NB4 (cell line): ENCODE measurements at regions not wholly inside any gene's neighbourhood (a gene's known extent, or its start where the extent isn't known, plus 50 kb on each side); places are given as distances from the start of the nearest gene placed in this dataset.

ENCODE experiments used
- DNase-seq: peaks from one replicate; pipeline ENCODE4 v3.0.0; 2010; ENCODE audit warnings: low read depth
- H3K4me3 ChIP-seq: one replicate; pipeline ENCODE4 v1.5.1; 2011; ENCODE audit warnings: mild to moderate bottlenecking, low read depth, low read length, moderate library complexity
- MYC ChIP-seq: IDR thresholded peaks from 2 replicates; pipeline ENCODE4 v1.6.1; 2011; ENCODE audit warnings: low read depth, low read length
- POLR2A ChIP-seq: IDR thresholded peaks from 2 replicates; pipeline ENCODE4 v1.6.1; 2011; ENCODE audit warnings: mild to moderate bottlenecking; ENCODE audit not compliant: insufficient read length; ENCODE audit errors: extremely low read depth
- TF ChIP-seq, protein P1 (sequence below): IDR thresholded peaks from one replicate; pipeline ENCODE4 v1.5.1; 2012; ENCODE audit warnings: low read depth, low read length
- TF ChIP-seq, protein P2 (sequence below): IDR thresholded peaks from 2 replicates; pipeline ENCODE4 v1.6.1; 2011; ENCODE audit warnings: low read depth, low read length

DNA sequence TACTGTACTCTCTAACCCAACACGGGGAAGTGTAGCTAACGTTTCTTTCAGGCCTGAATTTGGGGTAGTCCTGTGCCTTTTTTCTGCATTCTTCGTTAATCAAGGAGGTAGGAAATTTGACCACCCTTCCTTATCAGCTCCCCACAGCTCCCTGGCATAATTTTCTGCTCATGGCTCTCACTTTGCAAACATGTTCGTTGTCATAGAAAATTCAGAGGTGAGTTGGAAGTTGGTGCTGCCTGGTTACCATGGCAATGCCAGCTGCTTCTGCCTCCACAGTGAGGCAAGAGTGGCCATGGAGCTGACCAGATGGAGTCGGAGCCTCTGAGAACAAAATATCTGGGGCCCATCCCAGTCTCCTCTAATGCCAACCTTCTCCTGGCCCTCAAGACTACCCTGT is 116.6 kb upstream of the BOD1 start:
- no peak for DNase-seq
- TF ChIP-seq, protein P1, sequence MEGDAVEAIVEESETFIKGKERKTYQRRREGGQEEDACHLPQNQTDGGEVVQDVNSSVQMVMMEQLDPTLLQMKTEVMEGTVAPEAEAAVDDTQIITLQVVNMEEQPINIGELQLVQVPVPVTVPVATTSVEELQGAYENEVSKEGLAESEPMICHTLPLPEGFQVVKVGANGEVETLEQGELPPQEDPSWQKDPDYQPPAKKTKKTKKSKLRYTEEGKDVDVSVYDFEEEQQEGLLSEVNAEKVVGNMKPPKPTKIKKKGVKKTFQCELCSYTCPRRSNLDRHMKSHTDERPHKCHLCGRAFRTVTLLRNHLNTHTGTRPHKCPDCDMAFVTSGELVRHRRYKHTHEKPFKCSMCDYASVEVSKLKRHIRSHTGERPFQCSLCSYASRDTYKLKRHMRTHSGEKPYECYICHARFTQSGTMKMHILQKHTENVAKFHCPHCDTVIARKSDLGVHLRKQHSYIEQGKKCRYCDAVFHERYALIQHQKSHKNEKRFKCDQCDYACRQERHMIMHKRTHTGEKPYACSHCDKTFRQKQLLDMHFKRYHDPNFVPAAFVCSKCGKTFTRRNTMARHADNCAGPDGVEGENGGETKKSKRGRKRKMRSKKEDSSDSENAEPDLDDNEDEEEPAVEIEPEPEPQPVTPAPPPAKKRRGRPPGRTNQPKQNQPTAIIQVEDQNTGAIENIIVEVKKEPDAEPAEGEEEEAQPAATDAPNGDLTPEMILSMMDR, result no peak
- no peak for TF ChIP-seq POLR2A
- TF ChIP-seq, protein P2, sequence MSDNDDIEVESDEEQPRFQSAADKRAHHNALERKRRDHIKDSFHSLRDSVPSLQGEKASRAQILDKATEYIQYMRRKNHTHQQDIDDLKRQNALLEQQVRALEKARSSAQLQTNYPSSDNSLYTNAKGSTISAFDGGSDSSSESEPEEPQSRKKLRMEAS, result no peak
- TF ChIP-seq MYC, result no peak
- no peak overlapping the region for H3K4me3 ChIP-seq

DNA sequence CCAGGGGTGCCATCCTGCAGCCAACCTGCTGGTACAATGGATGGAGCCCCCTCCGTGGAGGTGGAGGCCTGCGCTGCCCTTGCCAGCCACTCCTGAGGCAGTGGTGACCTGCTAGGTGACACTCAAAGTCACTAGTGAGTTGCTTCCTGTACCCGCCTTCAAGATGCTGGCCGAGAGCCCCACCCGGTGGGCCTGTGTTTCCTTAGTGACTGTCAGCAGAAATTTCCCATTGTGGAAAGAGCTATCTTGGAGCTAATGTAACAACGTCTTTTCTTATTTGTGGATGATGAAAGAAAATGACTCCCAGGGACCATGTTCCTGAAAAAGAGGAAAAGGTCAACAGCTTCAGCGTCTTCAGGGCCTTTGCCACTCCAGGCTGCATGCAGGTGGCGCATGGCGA is 117.0 kb upstream of the BOD1 start:
- no peak overlapping the region for H3K4me3 ChIP-seq
- DNase-seq, result no peak
- TF ChIP-seq, protein P1, result no peak
- TF ChIP-seq, protein P2, result no peak
- TF ChIP-seq POLR2A, result no peak
- no peak for TF ChIP-seq MYC

DNA sequence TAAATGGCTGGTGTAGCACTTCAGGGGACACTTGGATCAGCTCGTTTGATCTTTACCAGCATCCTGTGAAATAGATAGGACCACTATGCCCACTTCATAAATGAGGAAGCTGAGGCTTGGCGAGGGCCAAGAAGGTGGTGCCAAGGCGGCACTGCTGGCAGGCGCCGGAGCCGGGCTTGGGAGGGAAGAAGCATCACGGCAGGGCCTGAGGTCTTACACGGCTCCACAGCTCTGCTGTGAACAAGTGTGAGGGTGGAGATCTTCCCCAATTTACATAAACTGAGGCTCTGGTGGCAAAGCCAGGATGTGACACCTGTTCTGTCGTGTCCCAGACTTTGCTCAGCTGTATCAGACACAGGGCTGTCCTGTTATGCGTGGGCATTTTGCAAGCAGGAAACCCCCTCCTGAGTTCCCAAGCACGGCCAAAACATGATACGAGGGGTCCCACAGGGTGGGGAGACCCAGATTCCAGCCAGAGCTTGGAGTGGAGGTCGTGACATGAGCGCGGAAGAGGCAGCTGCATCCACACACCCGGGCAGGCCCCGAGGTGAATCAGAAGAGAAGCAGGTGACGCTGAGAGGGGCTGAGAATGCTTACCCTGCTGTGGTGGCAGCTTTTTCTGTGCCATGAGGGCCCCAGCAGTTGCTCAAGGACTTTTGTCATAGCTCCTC is 117.5 kb upstream of the BOD1 start:
- H3K4me3 ChIP-seq, result no peak overlapping the region
- DNase-seq, result no peak
- TF ChIP-seq, protein P2, result no peak
- TF ChIP-seq, protein P1, result no peak
- TF ChIP-seq MYC (no peak), POLR2A (no peak)

DNA sequence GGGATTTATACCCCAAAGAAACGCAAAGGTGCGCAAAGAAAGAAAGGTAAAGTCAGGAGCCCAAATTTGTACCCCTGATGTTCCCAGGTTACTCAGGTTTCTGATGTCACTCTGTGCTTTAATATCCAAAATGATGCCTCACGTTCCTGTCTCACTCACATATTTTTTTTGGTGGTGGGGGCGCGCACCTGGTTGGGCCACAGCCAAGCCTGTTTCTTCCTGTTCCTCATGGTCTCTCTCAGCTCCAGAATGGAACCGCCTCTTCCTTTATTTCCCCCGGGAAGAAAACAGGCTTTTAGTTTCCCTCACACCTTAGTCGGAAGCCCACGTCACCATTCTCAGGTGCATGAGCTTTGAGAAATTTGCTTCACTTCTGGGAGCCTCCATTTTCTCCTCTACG is 118.3 kb upstream of the BOD1 start:
- H3K4me3 ChIP-seq, result no peak overlapping the region
- no peak for DNase-seq
- no peak for TF ChIP-seq POLR2A

DNA sequence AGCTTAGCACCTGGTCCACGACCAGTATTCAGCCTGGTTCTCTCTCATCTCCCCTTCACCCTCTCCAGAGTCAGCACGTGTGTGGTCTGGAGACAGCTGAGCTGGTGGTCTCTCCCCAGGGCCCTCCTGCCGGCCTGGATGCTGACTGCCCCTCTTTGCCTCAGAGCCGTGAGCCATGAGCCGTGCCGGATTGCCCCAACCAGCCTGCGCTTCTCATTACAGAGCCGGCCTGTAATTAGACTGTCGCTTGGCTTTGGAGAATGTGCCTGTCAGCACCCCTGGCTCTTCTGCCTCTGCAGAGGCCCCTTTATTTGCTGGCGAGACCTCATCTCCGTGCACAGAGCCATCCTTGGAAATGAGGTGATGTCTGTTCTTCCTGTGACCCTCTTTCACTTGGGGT is 118.7 kb upstream of the BOD1 start:
- TF ChIP-seq POLR2A (no peak), MYC (no peak)
- TF ChIP-seq, protein P1, result no peak
- TF ChIP-seq, protein P2, result no peak
- DNase-seq, result no peak

DNA sequence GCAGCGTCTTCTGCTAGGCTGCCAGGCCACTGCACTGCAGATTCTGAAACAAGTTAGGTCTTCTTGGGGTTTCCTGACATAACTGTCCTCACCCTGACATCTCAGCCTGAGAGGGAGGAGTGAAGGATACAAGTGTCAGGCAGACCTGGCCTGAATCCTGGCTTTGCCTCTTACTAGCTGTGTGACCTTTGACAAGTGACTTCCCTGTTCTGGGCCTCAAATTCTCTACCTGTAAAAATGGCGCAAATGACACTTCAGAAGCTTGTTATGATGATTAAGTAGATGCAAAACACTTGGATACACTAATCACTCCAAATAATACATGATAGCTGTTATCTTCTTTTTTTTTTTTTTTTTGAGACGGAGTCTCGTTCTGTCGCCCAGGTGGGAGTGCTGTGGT is 119.2 kb upstream of the BOD1 start:
- TF ChIP-seq, protein P1, result no peak
- TF ChIP-seq POLR2A (no peak), MYC (no peak)
- TF ChIP-seq, protein P2, result no peak
- H3K4me3 ChIP-seq, result no peak overlapping the region
- DNase-seq, result no peak

More for the DNA sequence above, 118.7 kb upstream of the BOD1 start:
- H3K4me3 ChIP-seq, result no peak overlapping the region
